ENCODE measurements at regions not wholly inside any gene's neighbourhood (a gene's known extent, or its start where the extent isn't known, plus 50 kb on each side); places are given as distances from the start of the nearest gene placed in this dataset.
A peak's percentile ranks its signal among the peaks of the same experiment; 100 is the strongest.

- H3K27me3 ChIP-seq (ENCODE audit: control insufficient read depth, insufficient read depth, low read length): no peaks in the 10 kb centered on the region
- H3K27ac ChIP-seq (ENCODE audit: low read depth, low read length): peak overlapping the region; percentile 68
- H3K4me3 ChIP-seq (ENCODE audit: low read depth, low read length): no peak overlapping the region
- H3K9me3 ChIP-seq (ENCODE audit: control insufficient read depth, insufficient read depth, low read length): no peaks in the 10 kb centered on the region
- peaks cover 10% of the 10 kb centered on the region for H3K4me1 ChIP-seq (ENCODE audit: control insufficient read depth, insufficient read depth, low read length)
- no peaks in the 10 kb centered on the region for H3K36me3 ChIP-seq (ENCODE audit: control insufficient read depth, insufficient read depth, low read length)
- DNase-seq (ENCODE audit: low read depth in 4 of 6, low spot score in 6 of 6): peak in 2 of 6 donors; percentile 57 to 89
- 38% methylated on average over 1 of the region's 3 CpGs for WGBS (ENCODE audit: insufficient coverage)
These were observed 152.8 kb downstream of the GAS1 start for GRCh38 chr9:86794391-86795046.

GRCh38 chr9:86792136-86792535 is 155.2 kb downstream of the GAS1 start:
- Histone ChIP-seq H3K36me3 (ENCODE audit: control insufficient read depth, insufficient read depth, low read length) (no peaks in the 10 kb centered on the region), H3K27ac (ENCODE audit: low read depth, low read length) (no peak overlapping the region), H3K9me3 (ENCODE audit: control insufficient read depth, insufficient read depth, low read length) (no peaks in the 10 kb centered on the region), H3K4me1 (ENCODE audit: control insufficient read depth, insufficient read depth, low read length) (peaks cover 10% of the 10 kb centered on the region), H3K4me3 (ENCODE audit: low read depth, low read length) (no peak overlapping the region), H3K27me3 (ENCODE audit: control insufficient read depth, insufficient read depth, low read length) (no peaks in the 10 kb centered on the region)
- WGBS (ENCODE audit: insufficient coverage): 100% methylated on average over 2 of the region's 3 CpGs
- DNase-seq (ENCODE audit: low read depth in 4 of 6, low spot score in 6 of 6): no peak

- Histone ChIP-seq H3K27me3 (ENCODE audit: control insufficient read depth, insufficient read depth, low read length) (no peaks in the 10 kb centered on the region), H3K4me3 (ENCODE audit: low read depth, low read length) (no peak overlapping the region), H3K4me1 (ENCODE audit: control insufficient read depth, insufficient read depth, low read length) (peaks cover 9% of the 10 kb centered on the region), H3K36me3 (ENCODE audit: control insufficient read depth, insufficient read depth, low read length) (no peaks in the 10 kb centered on the region), H3K9me3 (ENCODE audit: control insufficient read depth, insufficient read depth, low read length) (no peaks in the 10 kb centered on the region), H3K27ac (ENCODE audit: low read depth, low read length) (no peak overlapping the region)
- WGBS (ENCODE audit: insufficient coverage): no CpG with 5 or more reads among the region's 4 CpGs
- no peak for DNase-seq (ENCODE audit: low read depth in 4 of 6, low spot score in 6 of 6)
These were observed 156.5 kb downstream of the GAS1 start for GRCh38 chr9:86790805-86791204.

GRCh38 chr9:86788456-86788855 is 158.8 kb downstream of the GAS1 start:
- 78% methylated on average over 5 of the region's 9 CpGs for WGBS (ENCODE audit: insufficient coverage)
- no peak for DNase-seq (ENCODE audit: low read depth in 4 of 6, low spot score in 6 of 6)

GRCh38 chr9:86783884-86784283 is 163.4 kb downstream of the GAS1 start:
- DNase-seq (ENCODE audit: low read depth in 4 of 6, low spot score in 6 of 6): no peak
- no peaks in the 10 kb centered on the region for H3K27me3 ChIP-seq (ENCODE audit: control insufficient read depth, insufficient read depth, low read length)

More at GRCh38 chr9:86788456-86788855, 158.8 kb downstream of the GAS1 start:
- Histone ChIP-seq H3K27ac (ENCODE audit: low read depth, low read length) (no peak overlapping the region), H3K4me1 (ENCODE audit: control insufficient read depth, insufficient read depth, low read length) (no peaks in the 10 kb centered on the region), H3K4me3 (ENCODE audit: low read depth, low read length) (no peak overlapping the region), H3K36me3 (ENCODE audit: control insufficient read depth, insufficient read depth, low read length) (no peaks in the 10 kb centered on the region), H3K27me3 (ENCODE audit: control insufficient read depth, insufficient read depth, low read length) (no peaks in the 10 kb centered on the region), H3K9me3 (ENCODE audit: control insufficient read depth, insufficient read depth, low read length) (no peaks in the 10 kb centered on the region)

GRCh38 chr9:86782831-86783230 is 164.5 kb downstream of the GAS1 start:
- no peak for DNase-seq (ENCODE audit: low read depth in 4 of 6, low spot score in 6 of 6)
- H3K27ac ChIP-seq (ENCODE audit: low read depth, low read length): no peak overlapping the region
- WGBS (ENCODE audit: insufficient coverage): no CpG with 5 or more reads among the region's 2 CpGs
- H3K4me1 ChIP-seq (ENCODE audit: control insufficient read depth, insufficient read depth, low read length): no peaks in the 10 kb centered on the region
- H3K9me3 ChIP-seq (ENCODE audit: control insufficient read depth, insufficient read depth, low read length): no peaks in the 10 kb centered on the region
- H3K4me3 ChIP-seq (ENCODE audit: low read depth, low read length): no peak overlapping the region
- H3K27me3 ChIP-seq (ENCODE audit: control insufficient read depth, insufficient read depth, low read length): no peaks in the 10 kb centered on the region
- no peaks in the 10 kb centered on the region for H3K36me3 ChIP-seq (ENCODE audit: control insufficient read depth, insufficient read depth, low read length)

More at GRCh38 chr9:86783884-86784283, 163.4 kb downstream of the GAS1 start:
- H3K9me3 ChIP-seq (ENCODE audit: control insufficient read depth, insufficient read depth, low read length): no peaks in the 10 kb centered on the region
- no peaks in the 10 kb centered on the region for H3K4me1 ChIP-seq (ENCODE audit: control insufficient read depth, insufficient read depth, low read length)
- no peak overlapping the region for H3K27ac ChIP-seq (ENCODE audit: low read depth, low read length)
- no CpG with 5 or more reads among the region's 3 CpGs for WGBS (ENCODE audit: insufficient coverage)
- H3K36me3 ChIP-seq (ENCODE audit: control insufficient read depth, insufficient read depth, low read length): no peaks in the 10 kb centered on the region
- H3K4me3 ChIP-seq (ENCODE audit: low read depth, low read length): no peak overlapping the region

GRCh38 chr9:86778761-86779160 is 168.5 kb downstream of the GAS1 start:
- H3K9me3 ChIP-seq (ENCODE audit: control insufficient read depth, insufficient read depth, low read length): no peaks in the 10 kb centered on the region
- H3K27ac ChIP-seq (ENCODE audit: low read depth, low read length): no peak overlapping the region
- no CpG with 5 or more reads among the region's 3 CpGs for WGBS (ENCODE audit: insufficient coverage)

GRCh38 chr9:86775718-86776117 is 171.6 kb downstream of the GAS1 start:
- Histone ChIP-seq H3K36me3 (ENCODE audit: control insufficient read depth, insufficient read depth, low read length) (no peaks in the 10 kb centered on the region), H3K9me3 (ENCODE audit: control insufficient read depth, insufficient read depth, low read length) (no peaks in the 10 kb centered on the region), H3K4me1 (ENCODE audit: control insufficient read depth, insufficient read depth, low read length) (no peaks in the 10 kb centered on the region), H3K27ac (ENCODE audit: low read depth, low read length) (no peak overlapping the region), H3K27me3 (ENCODE audit: control insufficient read depth, insufficient read depth, low read length) (no peaks in the 10 kb centered on the region), H3K4me3 (ENCODE audit: low read depth, low read length) (no peak overlapping the region)
- no CpG with 5 or more reads among the region's 2 CpGs for WGBS (ENCODE audit: insufficient coverage)
- DNase-seq (ENCODE audit: low read depth in 4 of 6, low spot score in 6 of 6): no peak

More at GRCh38 chr9:86778761-86779160, 168.5 kb downstream of the GAS1 start:
- no peaks in the 10 kb centered on the region for H3K27me3 ChIP-seq (ENCODE audit: control insufficient read depth, insufficient read depth, low read length)
- H3K4me1 ChIP-seq (ENCODE audit: control insufficient read depth, insufficient read depth, low read length): no peaks in the 10 kb centered on the region
- H3K4me3 ChIP-seq (ENCODE audit: low read depth, low read length): no peak overlapping the region
- DNase-seq (ENCODE audit: low read depth in 4 of 6, low spot score in 6 of 6): no peak
- H3K36me3 ChIP-seq (ENCODE audit: control insufficient read depth, insufficient read depth, low read length): no peaks in the 10 kb centered on the region

GRCh38 chr9:86774116-86774515 is 173.2 kb downstream of the GAS1 start:
- H3K4me1 ChIP-seq (ENCODE audit: control insufficient read depth, insufficient read depth, low read length): no peaks in the 10 kb centered on the region
- no peaks in the 10 kb centered on the region for H3K9me3 ChIP-seq (ENCODE audit: control insufficient read depth, insufficient read depth, low read length)
- H3K36me3 ChIP-seq (ENCODE audit: control insufficient read depth, insufficient read depth, low read length): no peaks in the 10 kb centered on the region
- DNase-seq (ENCODE audit: low read depth in 4 of 6, low spot score in 6 of 6): no peak
- WGBS (ENCODE audit: insufficient coverage): no CpG with 5 or more reads among the region's 4 CpGs
- H3K4me3 ChIP-seq (ENCODE audit: low read depth, low read length): no peak overlapping the region
- H3K27me3 ChIP-seq (ENCODE audit: control insufficient read depth, insufficient read depth, low read length): no peaks in the 10 kb centered on the region
- no peak overlapping the region for H3K27ac ChIP-seq (ENCODE audit: low read depth, low read length)

- DNase-seq (ENCODE audit: low read depth in 4 of 6, low spot score in 6 of 6): no peak
- 75% methylated on average over 2 of the region's 6 CpGs for WGBS (ENCODE audit: insufficient coverage)
- H3K9me3 ChIP-seq (ENCODE audit: control insufficient read depth, insufficient read depth, low read length): no peaks in the 10 kb centered on the region
- H3K4me3 ChIP-seq (ENCODE audit: low read depth, low read length): no peak overlapping the region
- H3K27ac ChIP-seq (ENCODE audit: low read depth, low read length): no peak overlapping the region
- H3K36me3 ChIP-seq (ENCODE audit: control insufficient read depth, insufficient read depth, low read length): no peaks in the 10 kb centered on the region
- H3K27me3 ChIP-seq (ENCODE audit: control insufficient read depth, insufficient read depth, low read length): no peaks in the 10 kb centered on the region
- no peaks in the 10 kb centered on the region for H3K4me1 ChIP-seq (ENCODE audit: control insufficient read depth, insufficient read depth, low read length)
These were observed 173.8 kb downstream of the GAS1 start for GRCh38 chr9:86773422-86773945.
